GM19099 (cell line): ENCODE measurements at regions not wholly inside any gene's neighbourhood (a gene's known extent, or its start where the extent isn't known, plus 50 kb on each side); places are given as distances from the start of the nearest gene placed in this dataset.

Source experiments
- POLR2A ChIP-seq: IDR thresholded peaks from 3 replicates; pipeline ENCODE4 v1.6.1; 2011; ENCODE audit warnings: low read depth; ENCODE audit not compliant: insufficient read length; ENCODE audit errors: extremely low read depth

GRCh38 chr13:79628463-79628862, 147.5 kb downstream of the NDFIP2 start:
- TF ChIP-seq POLR2A: no peak

GRCh38 chr13:79626924-79627323, 146.0 kb downstream of the NDFIP2 start:
- no peak for TF ChIP-seq POLR2A

- TF ChIP-seq POLR2A: no peak
Observed at GRCh38 chr13:79625517-79625916, 144.6 kb downstream of the NDFIP2 start.

- TF ChIP-seq POLR2A: no peak
Observed at GRCh38 chr13:79621902-79622301, 140.9 kb downstream of the NDFIP2 start.

- no peak for TF ChIP-seq POLR2A
Observed at GRCh38 chr13:79621449-79621848, 140.5 kb downstream of the NDFIP2 start.

GRCh38 chr13:79614250-79614918, 133.4 kb downstream of the NDFIP2 start:
- TF ChIP-seq POLR2A: no peak

GRCh38 chr13:79612604-79613003, 131.6 kb downstream of the NDFIP2 start:
- no peak for TF ChIP-seq POLR2A
